SK-N-SH treated with all-trans-retinoic acid at 6 μM for 48 hours (cell line): ENCODE measurements at regions not wholly inside any gene's neighbourhood (a gene's known extent, or its start where the extent isn't known, plus 50 kb on each side); places are given as distances from the start of the nearest gene placed in this dataset.

ENCODE experiments used
- ATAC-seq: fragments of 200-7000 bp; cut with Tn5 transposase; 3 replicates; pipeline ENCODE4 v1.9.1; 2020; ENCODE audit warnings: mild to moderate bottlenecking, moderate library complexity
- ARNTL ChIP-seq: fragments of 450-650 bp; formaldehyde crosslinking; IDR thresholded peaks from 2 replicates; pipeline ENCODE4 v1.5.0; 2020; ENCODE audit warnings: low read depth, mild to moderate bottlenecking, moderate library complexity, borderline replicate concordance
- CSDC2 ChIP-seq: fragments of 250-450 bp; sonication (Bioruptor Pico); IDR thresholded peaks from 2 replicates; pipeline ENCODE4 v1.5.0; 2020; ENCODE audit warnings: mild to moderate bottlenecking, moderate library complexity
- GLIS3 ChIP-seq: fragments of 250-450 bp; sonication (Bioruptor Pico); IDR thresholded peaks from 2 replicates; pipeline ENCODE4 v1.5.0; 2020; ENCODE audit warnings: mild to moderate bottlenecking, moderate library complexity
- ISL1 ChIP-seq: fragments of 250-450 bp; sonication (Bioruptor Pico); IDR thresholded peaks from 2 replicates; pipeline ENCODE4 v2.1.2; 2022; ENCODE audit warnings: mild to moderate bottlenecking, moderate library complexity
- OSR1 ChIP-seq: fragments of 250-450 bp; sonication (Bioruptor Pico); IDR thresholded peaks from 2 replicates; pipeline ENCODE4 v1.8.0; 2022; ENCODE audit warnings: moderate library complexity, mild to moderate bottlenecking, inconsistent platforms
- PATZ1 ChIP-seq: fragments of 250-450 bp; sonication (Bioruptor Pico); IDR thresholded peaks from 2 replicates; pipeline ENCODE4 v1.8.0; 2020; ENCODE audit warnings: mild to moderate bottlenecking, moderate library complexity, borderline replicate concordance
- PPARA ChIP-seq: fragments of 250-450 bp; sonication (Bioruptor Pico); IDR thresholded peaks from 2 replicates; pipeline ENCODE4 v1.5.0; 2020; ENCODE audit warnings: mild to moderate bottlenecking, borderline replicate concordance
- RARB ChIP-seq: fragments of 250-450 bp; sonication (Bioruptor Pico); IDR thresholded peaks from 2 replicates; pipeline ENCODE4 v1.8.0; 2021; ENCODE audit warnings: mild to moderate bottlenecking, moderate library complexity
- SNAI2 ChIP-seq: fragments of 250-450 bp; sonication (Bioruptor Pico); IDR thresholded peaks from 2 replicates; pipeline ENCODE4 v1.5.0; 2020; ENCODE audit warnings: mild to moderate bottlenecking, moderate library complexity
- TCF4 ChIP-seq: fragments of 250-450 bp; sonication (Bioruptor Pico); IDR thresholded peaks from 2 replicates; pipeline ENCODE4 v1.8.0; 2021; ENCODE audit warnings: mild to moderate bottlenecking, moderate library complexity, borderline replicate concordance
- TOX ChIP-seq: fragments of 250-450 bp; sonication (Bioruptor Pico); IDR thresholded peaks from 2 replicates; pipeline ENCODE4 v1.8.0; 2021; ENCODE audit warnings: mild to moderate bottlenecking, moderate library complexity, borderline replicate concordance
- ZC3H10 ChIP-seq: fragments of 250-450 bp; sonication (Bioruptor Pico); IDR thresholded peaks from 2 replicates; pipeline ENCODE4 v1.5.1; 2021; ENCODE audit warnings: mild to moderate bottlenecking, moderate library complexity
- ZFP3 ChIP-seq: fragments of 250-450 bp; sonication (Bioruptor Pico); IDR thresholded peaks from 2 replicates; pipeline ENCODE4 v1.5.0; 2020; ENCODE audit warnings: mild to moderate bottlenecking, moderate library complexity
- ZNF565 ChIP-seq: fragments of 450-650 bp; formaldehyde crosslinking; conservative IDR thresholded peaks from 2 replicates; pipeline ENCODE4 v1.5.0; 2020; ENCODE audit warnings: low read depth, mild to moderate bottlenecking, moderate library complexity
- ZNF70 ChIP-seq: fragments of 450-650 bp; formaldehyde crosslinking; IDR thresholded peaks from 2 replicates; pipeline ENCODE4 v1.5.0; 2020; ENCODE audit warnings: mild to moderate bottlenecking, moderate library complexity
- ZNF8 ChIP-seq: fragments of 450-650 bp; formaldehyde crosslinking; IDR thresholded peaks from 2 replicates; pipeline ENCODE4 v1.5.0; 2020; ENCODE audit warnings: mild to moderate bottlenecking, moderate library complexity
- TF ChIP-seq, protein P1 (sequence below): fragments of 250-450 bp; sonication (Bioruptor Pico); IDR thresholded peaks from 2 replicates; pipeline ENCODE4 v1.5.1; 2021; ENCODE audit warnings: mild to moderate bottlenecking, moderate library complexity
- TF ChIP-seq, protein P2 (sequence below): fragments of 250-450 bp; sonication (Bioruptor Pico); IDR thresholded peaks from 2 replicates; pipeline ENCODE4 v1.5.1; 2020; ENCODE audit warnings: low read depth, mild to moderate bottlenecking, moderate library complexity

- no peak for TF ChIP-seq ZNF70 (CRISPR knock-in tag)
- 0 out of 2 replicates have a peak, but pooled peaks have one; percentile 31 for TF ChIP-seq RARB (CRISPR knock-in tag)
- TF ChIP-seq, protein P1, sequence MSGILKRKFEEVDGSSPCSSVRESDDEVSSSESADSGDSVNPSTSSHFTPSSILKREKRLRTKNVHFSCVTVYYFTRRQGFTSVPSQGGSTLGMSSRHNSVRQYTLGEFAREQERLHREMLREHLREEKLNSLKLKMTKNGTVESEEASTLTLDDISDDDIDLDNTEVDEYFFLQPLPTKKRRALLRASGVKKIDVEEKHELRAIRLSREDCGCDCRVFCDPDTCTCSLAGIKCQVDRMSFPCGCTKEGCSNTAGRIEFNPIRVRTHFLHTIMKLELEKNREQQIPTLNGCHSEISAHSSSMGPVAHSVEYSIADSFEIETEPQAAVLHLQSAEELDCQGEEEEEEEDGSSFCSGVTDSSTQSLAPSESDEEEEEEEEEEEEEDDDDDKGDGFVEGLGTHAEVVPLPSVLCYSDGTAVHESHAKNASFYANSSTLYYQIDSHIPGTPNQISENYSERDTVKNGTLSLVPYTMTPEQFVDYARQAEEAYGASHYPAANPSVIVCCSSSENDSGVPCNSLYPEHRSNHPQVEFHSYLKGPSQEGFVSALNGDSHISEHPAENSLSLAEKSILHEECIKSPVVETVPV: no peak
- no peak for TF ChIP-seq SNAI2 (CRISPR knock-in tag)
- TF ChIP-seq ZNF565 (CRISPR knock-in tag): no peak
- TF ChIP-seq ZC3H10 (CRISPR knock-in tag): no peak
- TF ChIP-seq TCF4: no peak
- no peak for TF ChIP-seq PPARA (CRISPR knock-in tag)
- TF ChIP-seq ZNF8 (CRISPR knock-in tag): no peak
- TF ChIP-seq CSDC2 (CRISPR knock-in tag): no peak
- no peak for TF ChIP-seq GLIS3 (CRISPR knock-in tag)
- TF ChIP-seq TOX (CRISPR knock-in tag): no peak
- TF ChIP-seq, protein P2, sequence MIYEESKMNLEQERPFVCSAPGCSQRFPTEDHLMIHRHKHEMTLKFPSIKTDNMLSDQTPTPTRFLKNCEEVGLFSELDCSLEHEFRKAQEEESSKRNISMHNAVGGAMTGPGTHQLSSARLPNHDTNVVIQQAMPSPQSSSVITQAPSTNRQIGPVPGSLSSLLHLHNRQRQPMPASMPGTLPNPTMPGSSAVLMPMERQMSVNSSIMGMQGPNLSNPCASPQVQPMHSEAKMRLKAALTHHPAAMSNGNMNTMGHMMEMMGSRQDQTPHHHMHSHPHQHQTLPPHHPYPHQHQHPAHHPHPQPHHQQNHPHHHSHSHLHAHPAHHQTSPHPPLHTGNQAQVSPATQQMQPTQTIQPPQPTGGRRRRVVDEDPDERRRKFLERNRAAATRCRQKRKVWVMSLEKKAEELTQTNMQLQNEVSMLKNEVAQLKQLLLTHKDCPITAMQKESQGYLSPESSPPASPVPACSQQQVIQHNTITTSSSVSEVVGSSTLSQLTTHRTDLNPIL (CRISPR knock-in tag): no peak
- TF ChIP-seq OSR1: no peak
- TF ChIP-seq ZFP3 (CRISPR knock-in tag): peak; percentile 37; the same call in 1 of the 2 replicates
- TF ChIP-seq, all 23 proteins: peak for 3
Observed at GRCh38 chr7:131897016-131897789, 340.8 kb upstream of the PODXL start (continued).

DNA sequence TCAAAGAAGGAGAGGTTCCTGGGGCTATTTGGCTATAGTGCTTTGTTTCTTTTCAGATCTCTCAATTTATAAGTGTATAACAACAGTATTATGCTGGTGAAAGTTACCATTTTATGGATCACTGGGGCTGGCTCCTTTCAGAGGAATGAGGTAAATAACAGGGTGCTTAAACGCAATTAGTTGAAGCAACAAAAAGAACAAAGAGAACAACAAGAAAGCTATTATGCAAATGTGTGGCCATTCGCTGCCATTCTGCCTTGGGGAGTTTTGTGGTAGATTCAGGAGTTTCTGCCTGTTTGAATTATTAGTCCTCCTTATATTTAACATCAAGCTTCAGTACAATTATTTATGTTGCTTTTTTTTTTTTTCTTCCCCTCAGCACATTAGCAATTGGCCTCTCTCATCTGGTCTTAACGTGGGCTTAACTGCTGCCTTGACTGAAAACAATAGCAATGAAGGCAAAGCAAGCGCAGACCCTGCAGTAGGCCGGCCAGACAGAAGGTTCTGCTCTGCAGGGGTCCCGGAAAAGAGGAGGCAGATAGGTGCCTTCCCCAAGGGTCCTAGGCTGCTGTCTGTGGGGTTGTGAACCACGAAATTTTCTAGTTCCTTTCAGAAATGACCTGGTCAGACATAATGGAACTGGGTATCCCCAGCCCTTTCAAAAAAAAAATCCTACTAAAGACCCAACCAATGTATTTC, 339.9 kb upstream of the PODXL start:
- ATAC-seq: no peak
- TF ChIP-seq, protein P1: no peak
- no peak for TF ChIP-seq ZNF8 (CRISPR knock-in tag)
- no peak for TF ChIP-seq PPARA (CRISPR knock-in tag)
- TF ChIP-seq TOX (CRISPR knock-in tag): no peak
- no peak for TF ChIP-seq ISL1 (CRISPR knock-in tag)
- no peak for TF ChIP-seq ZC3H10 (CRISPR knock-in tag)
- no peak for TF ChIP-seq TCF4
- no peak for TF ChIP-seq ARNTL (CRISPR knock-in tag)
- TF ChIP-seq, protein P2 (CRISPR knock-in tag): no peak
- TF ChIP-seq OSR1: no peak
- TF ChIP-seq ZNF70 (CRISPR knock-in tag): no peak

DNA sequence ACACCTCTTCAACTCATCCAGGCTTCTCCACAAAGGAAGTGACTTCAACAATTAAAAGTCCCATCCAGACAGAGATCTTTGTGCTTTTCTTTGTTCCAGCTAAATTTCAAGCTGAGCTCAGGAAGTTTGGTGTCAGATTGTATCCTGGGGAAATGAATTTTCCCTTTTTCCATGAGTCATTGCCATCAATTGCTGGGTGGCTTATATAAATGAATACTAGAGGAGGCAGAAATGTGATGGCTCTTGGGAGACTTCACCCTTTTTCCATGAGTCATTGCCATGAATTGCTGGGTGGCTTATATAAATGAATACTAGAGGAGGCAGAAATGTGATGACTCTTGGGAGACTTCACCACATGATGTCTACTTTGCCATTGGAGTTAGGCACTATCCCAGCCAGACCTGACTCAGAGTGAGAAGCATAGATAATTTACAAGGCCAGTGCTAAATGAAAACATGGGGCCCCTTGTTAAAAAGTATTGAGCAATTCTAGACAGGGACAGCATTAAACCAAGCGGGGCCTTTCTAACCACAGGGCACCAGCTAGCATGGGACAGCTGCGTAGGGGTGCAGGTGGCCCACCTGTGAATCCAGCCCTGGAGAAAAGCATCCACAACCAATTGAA, 339.2 kb upstream of the PODXL start:
- ATAC-seq: peak; percentile 71
- TF ChIP-seq ZC3H10 (CRISPR knock-in tag): peak; percentile 88
- TF ChIP-seq PATZ1 (CRISPR knock-in tag): peak; percentile 53; the same call in 1 of the 2 replicates
- no peak for TF ChIP-seq RARB (CRISPR knock-in tag)
- peak; percentile 86; the same call in 1 of the 2 replicates for TF ChIP-seq TOX (CRISPR knock-in tag)
- TF ChIP-seq ZNF565 (CRISPR knock-in tag): no peak
- no peak for TF ChIP-seq SNAI2 (CRISPR knock-in tag)
